Sigmoid colon (tissue), 6 donors: ENCODE measurements at regions not wholly inside any gene's neighbourhood (a gene's known extent, or its start where the extent isn't known, plus 50 kb on each side); places are given as distances from the start of the nearest gene placed in this dataset.

Source experiments
- DNase-seq: peaks from one replicate; pipeline ENCODE4 v3.0.0-alpha.2; 2019
- H3K27ac ChIP-seq, 4 donors: fragments of 200-600 bp; sonication (generic); one replicate each; pipeline ENCODE4 v1.5.1; 2016 to 2019; ENCODE audit warnings: mild to moderate bottlenecking in 1 of 4
- H3K27me3 ChIP-seq, 3 donors: fragments of 200-600 bp; sonication (generic); one replicate each; pipeline ENCODE4 v1.5.1; 2019; ENCODE audit warnings: mild to moderate bottlenecking in 1 of 3
- H3K36me3 ChIP-seq, 4 donors: fragments of 200-600 bp; sonication (generic); one replicate each; pipeline ENCODE4 v1.5.1; 2016 to 2019
- H3K4me1 ChIP-seq, 4 donors: fragments of 200-600 bp; sonication (generic); one replicate each; pipeline ENCODE4 v1.5.1; 2017 to 2019
- H3K4me3 ChIP-seq, 4 donors: fragments of 200-600 bp; sonication (generic); one replicate each; pipeline ENCODE4 v1.5.1; 2017 to 2019; ENCODE audit warnings: mild to moderate bottlenecking in 2 of 4, moderate library complexity in 1 of 4
- H3K9me3 ChIP-seq, 4 donors: fragments of 200-600 bp in 3 of 4; sonication (generic) in 3 of 4; one replicate each; pipeline versions ENCODE4 v1.5.1 to v1.6.1; 2013 to 2019
- CTCF ChIP-seq, 4 experiments: fragments of 450-650 bp in 3 of 4; fragments of 200-600 bp in 1 of 4; IDR thresholded peaks; one replicate each; pipeline ENCODE4 v1.5.1; 2016 to 2019; ENCODE audit warnings: antibody characterized with exemption in 4 of 4, mild to moderate bottlenecking in 3 of 4, moderate library complexity in 2 of 4
- EP300 ChIP-seq, 4 donors: sonication (generic); formaldehyde crosslinking; IDR thresholded peaks; one replicate each; pipeline ENCODE4 v1.6.1; 2017; ENCODE audit warnings: antibody characterized with exemption in 4 of 4
- POLR2A ChIP-seq, 2 donors: fragments of 450-650 bp; IDR thresholded peaks; one replicate each; pipeline ENCODE4 v1.6.1; 2016; ENCODE audit warnings: antibody characterized with exemption in 2 of 2, mild to moderate bottlenecking in 2 of 2, moderate library complexity in 2 of 2
- POLR2AphosphoS5 ChIP-seq, 4 donors: sonication (generic); formaldehyde crosslinking; IDR thresholded peaks; one replicate each; pipeline ENCODE4 v1.6.1; 2017; ENCODE audit warnings: antibody characterized with exemption in 4 of 4
- WGBS, 2 donors: extraction: QIAGEN DNeasy Blood & Tissue Kit; methylation state at CpG; one replicate each; pipeline ENCODE4 v1.1.7; 2013; 5-methylcytosine and 5-hydroxymethylcytosine counted together
- intact Hi-C: fragments of 100-400 bp; cut with DNase I; formaldehyde crosslinking; loops from one replicate; pipeline ENCODE4 v1.15.1; 2023
- donor health status: healthy with polysubstance abuse.
- donor health status: healthy.

GRCh38 chr17:79463421-79464317 lies 147.2 kb downstream of the RBFOX3 start:
- TF ChIP-seq POLR2AphosphoS5 (IDR thresholded peaks at IDR 0.05) (no peak), CTCF (IDR thresholded peaks at IDR 0.05) (no peak), POLR2A (IDR thresholded peaks at IDR 0.05) (no peak), EP300 (IDR thresholded peaks at IDR 0.05) (no peak)
- Histone ChIP-seq H3K27ac (no peak overlapping the region), H3K36me3 (no peaks in the 10 kb centered on the region), H3K9me3 (no peaks in the 10 kb centered on the region), H3K4me1 (peaks cover 0 to 17% (median 10%) of the 10 kb centered on the region in 4 donors), H3K4me3 (no peak overlapping the region), H3K27me3 (no peaks in the 10 kb centered on the region)
- 93 to 94% methylated on average over 36 of the region's 36 CpGs for WGBS, 2 donors
- no peak for DNase-seq
- intact Hi-C loops, result no loop called here

- peaks cover 0 to 14% (median 7%) of the 10 kb centered on the region in 4 donors for H3K4me1 ChIP-seq
- H3K4me3 ChIP-seq, result no peak overlapping the region
- H3K27me3 ChIP-seq, result no peaks in the 10 kb centered on the region
- no peak overlapping the region for H3K27ac ChIP-seq
- WGBS, 2 donors, result 68 to 83% methylated on average over 2 of the region's 2 CpGs
- H3K9me3 ChIP-seq, result no peaks in the 10 kb centered on the region
- DNase-seq, result no peak
- TF ChIP-seq POLR2A (IDR thresholded peaks at IDR 0.05) (no peak), CTCF (IDR thresholded peaks at IDR 0.05) (no peak), EP300 (IDR thresholded peaks at IDR 0.05) (no peak), POLR2AphosphoS5 (IDR thresholded peaks at IDR 0.05) (no peak)
- intact Hi-C loops, result no loop called here
- H3K36me3 ChIP-seq, result no peaks in the 10 kb centered on the region
These were observed 149.8 kb downstream of the RBFOX3 start for GRCh38 chr17:79461041-79461440.

GRCh38 chr17:79459846-79460245 lies 151.0 kb downstream of the RBFOX3 start:
- intact Hi-C loops, result no loop called here
- Histone ChIP-seq H3K27me3 (no peaks in the 10 kb centered on the region), H3K27ac (no peak overlapping the region), H3K36me3 (peaks cover 0 to under 1% (median 0%) of the 10 kb centered on the region in 4 donors), H3K4me3 (no peak overlapping the region), H3K9me3 (no peaks in the 10 kb centered on the region), H3K4me1 (peaks cover 0 to 3% (median under 1%) of the 10 kb centered on the region in 4 donors)
- DNase-seq, result no peak
- 72 to 78% methylated on average over 4 of the region's 4 CpGs for WGBS, 2 donors
- no peak for TF ChIP-seq EP300 (IDR thresholded peaks at IDR 0.05)
- TF ChIP-seq POLR2AphosphoS5 (IDR thresholded peaks at IDR 0.05), result no peak
- no peak for TF ChIP-seq POLR2A (IDR thresholded peaks at IDR 0.05)
- TF ChIP-seq CTCF (IDR thresholded peaks at IDR 0.05), result no peak

GRCh38 chr17:79459003-79459655 lies 151.7 kb downstream of the RBFOX3 start:
- Histone ChIP-seq H3K27me3 (no peaks in the 10 kb centered on the region), H3K27ac (no peak overlapping the region), H3K4me1 (peaks cover 0 to 3% (median 0%) of the 10 kb centered on the region in 4 donors), H3K9me3 (no peaks in the 10 kb centered on the region), H3K4me3 (no peak overlapping the region), H3K36me3 (peaks cover 0 to 3% (median 0%) of the 10 kb centered on the region in 4 donors)
- DNase-seq, result no peak
- 79 to 84% methylated on average over 12 of the region's 12 CpGs for WGBS, 2 donors
- TF ChIP-seq CTCF (IDR thresholded peaks at IDR 0.05) (no peak), POLR2A (IDR thresholded peaks at IDR 0.05) (no peak), EP300 (IDR thresholded peaks at IDR 0.05) (no peak), POLR2AphosphoS5 (IDR thresholded peaks at IDR 0.05) (no peak)
- intact Hi-C loops, result no loop called here
